OCI-LY1 (cell line): ENCODE measurements at regions not wholly inside any gene's neighbourhood (a gene's known extent, or its start where the extent isn't known, plus 50 kb on each side); places are given as distances from the start of the nearest gene placed in this dataset.

Experiments
- H2AFZ ChIP-seq: fragments of 200-600 bp; sonication (generic), shearing (Covaris generic); 2 replicates; pipeline ENCODE4 v1.6.0; 2014; ENCODE audit warnings: antibody characterized with exemption, mild to moderate bottlenecking, low read length
- H3F3A ChIP-seq: fragments of 200-600 bp; sonication (generic), shearing (Covaris generic); 2 replicates; pipeline ENCODE4 v1.6.0; 2014; ENCODE audit warnings: mild to moderate bottlenecking, antibody characterized with exemption, low read length, moderate library complexity; ENCODE audit not compliant: insufficient read depth
- H3K27ac ChIP-seq: fragments of 200-600 bp; sonication (generic); 2 replicates; pipeline ENCODE4 v1.5.1; 2014; ENCODE audit warnings: low read length, mixed run types, mild to moderate bottlenecking, low read depth; ENCODE audit not compliant: poor library complexity, severe bottlenecking
- H3K27me3 ChIP-seq: fragments of 200-600 bp; sonication (generic); 2 replicates; pipeline ENCODE4 v1.6.0; 2014; ENCODE audit warnings: antibody characterized with exemption, mild to moderate bottlenecking, low read length, moderate library complexity; ENCODE audit not compliant: insufficient read depth
- H3K36me3 ChIP-seq: fragments of 200-600 bp; sonication (generic); 2 replicates; pipeline ENCODE4 v1.6.1; 2014; ENCODE audit warnings: mild to moderate bottlenecking, antibody characterized with exemption, low read length, moderate library complexity, mixed read lengths; ENCODE audit not compliant: insufficient read depth
- H3K4me1 ChIP-seq: fragments of 200-600 bp; sonication (generic); 2 replicates; pipeline ENCODE4 v1.5.1; 2014; ENCODE audit warnings: mild to moderate bottlenecking, low read length, moderate library complexity; ENCODE audit not compliant: insufficient read depth, severe bottlenecking
- H3K4me2 ChIP-seq: fragments of 200-600 bp; sonication (generic), shearing (Covaris generic); 2 replicates; pipeline ENCODE4 v1.6.1; 2014; ENCODE audit warnings: low read length
- H3K4me3 ChIP-seq: fragments of 200-600 bp; sonication (generic); 2 replicates; pipeline ENCODE4 v1.5.1; 2014; ENCODE audit warnings: low read length, low read depth, mild to moderate bottlenecking, mixed read lengths; ENCODE audit not compliant: poor library complexity, severe bottlenecking
- H3K79me2 ChIP-seq: fragments of 200-600 bp; shearing (Covaris generic); 2 replicates; pipeline ENCODE4 v1.6.1; 2016; ENCODE audit warnings: mixed run types, low read length, mixed read lengths; ENCODE audit not compliant: insufficient read depth
- H3K9ac ChIP-seq: fragments of 200-600 bp; sonication (generic), shearing (Covaris generic); 2 replicates; pipeline ENCODE4 v1.6.1; 2014; ENCODE audit warnings: mild to moderate bottlenecking, low read length, mixed read lengths
- H3K9me2 ChIP-seq: fragments of 200-600 bp; sonication (generic), shearing (Covaris generic); 2 replicates; pipeline ENCODE4 v1.6.1; 2014; ENCODE audit warnings: low read depth, mild to moderate bottlenecking, low read length, mixed read lengths
- H3K9me3 ChIP-seq: fragments of 200-600 bp; shearing (Covaris generic); 2 replicates; pipeline ENCODE4 v1.6.1; 2014; ENCODE audit warnings: low read length, mixed read lengths
- H4K20me1 ChIP-seq: fragments of 200-600 bp; sonication (generic), shearing (Covaris generic); 2 replicates; pipeline ENCODE4 v1.6.0; 2016; ENCODE audit warnings: mild to moderate bottlenecking, low read length; ENCODE audit not compliant: insufficient read depth
- EZH2 ChIP-seq: fragments of 200-600 bp; sonication (generic), shearing (Covaris generic); IDR thresholded peaks from 2 replicates; pipeline ENCODE4 v1.8.0; 2017; ENCODE audit warnings: borderline replicate concordance, mixed run types, mild to moderate bottlenecking, antibody characterized with exemption, low read length, moderate library complexity, mixed read lengths
- TF ChIP-seq, protein P1 (sequence below): fragments of 200-600 bp; sonication (generic), shearing (Covaris generic); IDR thresholded peaks from 2 replicates; pipeline ENCODE4 v1.5.1; 2017; ENCODE audit warnings: mild to moderate bottlenecking, antibody characterized with exemption, low read length, moderate library complexity, mixed read lengths

DNA sequence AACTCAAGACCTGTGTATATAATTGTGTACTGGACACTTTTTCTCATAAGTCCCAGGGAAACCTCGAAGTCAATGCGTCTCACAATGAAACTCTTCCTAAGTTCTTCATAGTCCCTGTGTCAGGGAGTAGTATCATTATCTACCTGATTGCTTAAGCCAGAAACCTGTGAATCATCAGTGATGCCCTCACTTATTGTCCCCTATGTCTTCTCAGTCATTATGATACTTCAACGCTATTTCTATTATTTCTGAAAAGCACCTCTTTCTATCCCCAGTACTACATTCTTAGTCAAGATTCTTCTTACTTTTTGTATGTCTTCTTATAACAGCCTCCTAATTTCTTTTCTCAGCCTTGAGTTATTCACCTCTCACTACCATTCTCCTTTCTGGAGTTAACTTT, 94.3 kb downstream of the OTUD1 start:
- H2AFZ ChIP-seq: no peak overlapping the region
- no peaks in the 10 kb centered on the region for H3K27me3 ChIP-seq
- TF ChIP-seq, protein P1, sequence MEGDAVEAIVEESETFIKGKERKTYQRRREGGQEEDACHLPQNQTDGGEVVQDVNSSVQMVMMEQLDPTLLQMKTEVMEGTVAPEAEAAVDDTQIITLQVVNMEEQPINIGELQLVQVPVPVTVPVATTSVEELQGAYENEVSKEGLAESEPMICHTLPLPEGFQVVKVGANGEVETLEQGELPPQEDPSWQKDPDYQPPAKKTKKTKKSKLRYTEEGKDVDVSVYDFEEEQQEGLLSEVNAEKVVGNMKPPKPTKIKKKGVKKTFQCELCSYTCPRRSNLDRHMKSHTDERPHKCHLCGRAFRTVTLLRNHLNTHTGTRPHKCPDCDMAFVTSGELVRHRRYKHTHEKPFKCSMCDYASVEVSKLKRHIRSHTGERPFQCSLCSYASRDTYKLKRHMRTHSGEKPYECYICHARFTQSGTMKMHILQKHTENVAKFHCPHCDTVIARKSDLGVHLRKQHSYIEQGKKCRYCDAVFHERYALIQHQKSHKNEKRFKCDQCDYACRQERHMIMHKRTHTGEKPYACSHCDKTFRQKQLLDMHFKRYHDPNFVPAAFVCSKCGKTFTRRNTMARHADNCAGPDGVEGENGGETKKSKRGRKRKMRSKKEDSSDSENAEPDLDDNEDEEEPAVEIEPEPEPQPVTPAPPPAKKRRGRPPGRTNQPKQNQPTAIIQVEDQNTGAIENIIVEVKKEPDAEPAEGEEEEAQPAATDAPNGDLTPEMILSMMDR: no peak
- no peak for TF ChIP-seq EZH2
- H3K4me1 ChIP-seq: no peaks in the 10 kb centered on the region
- H3F3A ChIP-seq: no peaks in the 10 kb centered on the region
- H4K20me1 ChIP-seq: no peaks in the 10 kb centered on the region
- H3K9ac ChIP-seq: no peak overlapping the region
- H3K9me2 ChIP-seq: no peaks in the 10 kb centered on the region
- H3K36me3 ChIP-seq: no peaks in the 10 kb centered on the region
- no peak overlapping the region for H3K4me3 ChIP-seq
- no peaks in the 10 kb centered on the region for H3K9me3 ChIP-seq
- no peak overlapping the region for H3K27ac ChIP-seq
- no peak overlapping the region for H3K4me2 ChIP-seq
- no peaks in the 10 kb centered on the region for H3K79me2 ChIP-seq

DNA sequence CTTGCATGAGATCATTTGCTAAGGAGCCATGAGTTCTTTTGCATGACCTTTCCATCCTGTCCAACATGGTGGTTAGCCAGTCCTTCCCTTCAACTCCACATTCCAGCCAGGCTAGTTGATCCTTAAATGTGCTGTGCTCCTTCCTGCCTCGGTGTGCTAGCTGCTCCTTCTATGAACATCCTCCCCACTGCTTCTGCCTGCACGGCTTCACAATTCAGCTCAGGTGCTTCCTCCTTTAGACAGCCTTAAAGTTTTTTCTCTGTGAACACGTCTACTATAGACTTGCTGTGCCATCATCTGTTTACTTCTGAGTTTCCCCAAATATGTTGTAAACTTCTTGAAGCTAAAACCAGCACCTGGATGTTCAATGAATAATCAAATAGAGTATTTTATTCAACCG, 95.5 kb downstream of the OTUD1 start:
- no peaks in the 10 kb centered on the region for H4K20me1 ChIP-seq
- no peaks in the 10 kb centered on the region for H3K27me3 ChIP-seq
- H3K4me3 ChIP-seq: no peak overlapping the region
- no peak overlapping the region for H3K4me2 ChIP-seq
- H3K9me3 ChIP-seq: no peaks in the 10 kb centered on the region
- no peaks in the 10 kb centered on the region for H3F3A ChIP-seq
- H2AFZ ChIP-seq: no peak overlapping the region
- H3K9ac ChIP-seq: no peak overlapping the region
- no peak for TF ChIP-seq EZH2
- TF ChIP-seq, protein P1: no peak
- no peaks in the 10 kb centered on the region for H3K9me2 ChIP-seq
- no peak overlapping the region for H3K27ac ChIP-seq
- H3K4me1 ChIP-seq: no peaks in the 10 kb centered on the region
- no peaks in the 10 kb centered on the region for H3K36me3 ChIP-seq
- no peaks in the 10 kb centered on the region for H3K79me2 ChIP-seq

DNA sequence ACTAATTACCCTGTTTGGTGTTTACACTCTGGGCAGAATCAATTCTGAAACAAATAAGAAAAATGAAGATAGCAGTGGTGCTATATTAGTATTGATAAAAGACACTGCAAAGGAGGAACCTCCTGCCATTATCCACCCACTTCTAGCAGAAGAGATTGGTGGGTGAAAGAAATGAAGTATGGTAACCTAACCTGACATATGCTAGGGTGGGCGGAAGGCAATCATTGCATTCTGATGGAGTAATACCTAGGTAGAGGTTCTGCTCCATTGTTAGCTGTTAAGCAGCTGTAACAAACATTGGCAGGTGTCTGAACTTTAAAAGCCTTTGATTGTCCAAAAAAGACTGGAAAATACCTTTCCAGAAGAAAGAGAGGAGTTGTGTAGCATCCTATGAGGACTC, 95.9 kb downstream of the OTUD1 start:
- H3K9me3 ChIP-seq: no peaks in the 10 kb centered on the region
- H3K27me3 ChIP-seq: no peaks in the 10 kb centered on the region
- no peaks in the 10 kb centered on the region for H4K20me1 ChIP-seq
- H3F3A ChIP-seq: no peaks in the 10 kb centered on the region
- H3K4me2 ChIP-seq: no peak overlapping the region
- no peaks in the 10 kb centered on the region for H3K79me2 ChIP-seq
- no peaks in the 10 kb centered on the region for H3K4me1 ChIP-seq
- H3K4me3 ChIP-seq: no peak overlapping the region
- no peak overlapping the region for H3K27ac ChIP-seq
- no peak overlapping the region for H3K9ac ChIP-seq
- H2AFZ ChIP-seq: no peak overlapping the region
- TF ChIP-seq, protein P1: no peak
- no peak for TF ChIP-seq EZH2
- no peaks in the 10 kb centered on the region for H3K9me2 ChIP-seq
- H3K36me3 ChIP-seq: no peaks in the 10 kb centered on the region
